GM12878 (cell line): ENCODE measurements at regions not wholly inside any gene's neighbourhood (a gene's known extent, or its start where the extent isn't known, plus 50 kb on each side); places are given as distances from the start of the nearest gene placed in this dataset.

Experiments used
- BRCA1 ChIP-seq: IDR thresholded peaks from 2 replicates; pipeline ENCODE4 v1.6.1; 2011; ENCODE audit warnings: low read depth, low read length, improper control_type of control experiment
- IRF3 ChIP-seq: fragments of 450-650 bp; IDR thresholded peaks from 2 replicates; pipeline ENCODE4 v1.6.1; 2014; ENCODE audit warnings: mild to moderate bottlenecking
- SREBF1 ChIP-seq: IDR thresholded peaks from 2 replicates; pipeline ENCODE4 v1.6.1; 2012; ENCODE audit warnings: mild to moderate bottlenecking, low read length
- SRF ChIP-seq, 2 experiments: IDR thresholded peaks; 2 replicates each; pipeline ENCODE4 v1.6.1; 2011; ENCODE audit warnings: low read depth in 2 of 2, low read length in 2 of 2, mild to moderate bottlenecking in 1 of 2, moderate library complexity in 1 of 2
- STAT3 ChIP-seq: IDR thresholded peaks from 2 replicates; pipeline ENCODE4 v1.6.1; 2011; ENCODE audit warnings: low read depth, low read length, improper control_type of control experiment
- ZBED1 ChIP-seq: IDR thresholded peaks from 2 replicates; pipeline ENCODE4 v1.6.1; 2016; ENCODE audit warnings: borderline replicate concordance
- TF ChIP-seq, protein P1 (sequence below): fragments of 450-650 bp; formaldehyde crosslinking; IDR thresholded peaks from 2 replicates; pipeline ENCODE4 v1.4.0; 2020; ENCODE audit warnings: mild to moderate bottlenecking, moderate library complexity
- TF ChIP-seq, protein P2 (sequence below): fragments of 450-650 bp; IDR thresholded peaks from 2 replicates; pipeline ENCODE4 v1.6.1; 2017; ENCODE audit warnings: low read depth, mild to moderate bottlenecking, moderate library complexity

GRCh38 chr12:97308576-97309198 lies 153.9 kb upstream of the RMST start (continued):
- TF ChIP-seq, protein P1, sequence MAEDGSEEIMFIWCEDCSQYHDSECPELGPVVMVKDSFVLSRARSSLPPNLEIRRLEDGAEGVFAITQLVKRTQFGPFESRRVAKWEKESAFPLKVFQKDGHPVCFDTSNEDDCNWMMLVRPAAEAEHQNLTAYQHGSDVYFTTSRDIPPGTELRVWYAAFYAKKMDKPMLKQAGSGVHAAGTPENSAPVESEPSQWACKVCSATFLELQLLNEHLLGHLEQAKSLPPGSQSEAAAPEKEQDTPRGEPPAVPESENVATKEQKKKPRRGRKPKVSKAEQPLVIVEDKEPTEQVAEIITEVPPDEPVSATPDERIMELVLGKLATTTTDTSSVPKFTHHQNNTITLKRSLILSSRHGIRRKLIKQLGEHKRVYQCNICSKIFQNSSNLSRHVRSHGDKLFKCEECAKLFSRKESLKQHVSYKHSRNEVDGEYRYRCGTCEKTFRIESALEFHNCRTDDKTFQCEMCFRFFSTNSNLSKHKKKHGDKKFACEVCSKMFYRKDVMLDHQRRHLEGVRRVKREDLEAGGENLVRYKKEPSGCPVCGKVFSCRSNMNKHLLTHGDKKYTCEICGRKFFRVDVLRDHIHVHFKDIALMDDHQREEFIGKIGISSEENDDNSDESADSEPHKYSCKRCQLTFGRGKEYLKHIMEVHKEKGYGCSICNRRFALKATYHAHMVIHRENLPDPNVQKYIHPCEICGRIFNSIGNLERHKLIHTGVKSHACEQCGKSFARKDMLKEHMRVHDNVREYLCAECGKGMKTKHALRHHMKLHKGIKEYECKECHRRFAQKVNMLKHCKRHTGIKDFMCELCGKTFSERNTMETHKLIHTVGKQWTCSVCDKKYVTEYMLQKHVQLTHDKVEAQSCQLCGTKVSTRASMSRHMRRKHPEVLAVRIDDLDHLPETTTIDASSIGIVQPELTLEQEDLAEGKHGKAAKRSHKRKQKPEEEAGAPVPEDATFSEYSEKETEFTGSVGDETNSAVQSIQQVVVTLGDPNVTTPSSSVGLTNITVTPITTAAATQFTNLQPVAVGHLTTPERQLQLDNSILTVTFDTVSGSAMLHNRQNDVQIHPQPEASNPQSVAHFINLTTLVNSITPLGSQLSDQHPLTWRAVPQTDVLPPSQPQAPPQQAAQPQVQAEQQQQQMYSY (CRISPR knock-in tag), result no peak
- TF ChIP-seq STAT3, result no peak
- TF ChIP-seq BRCA1, result no peak
- TF ChIP-seq, protein P2, sequence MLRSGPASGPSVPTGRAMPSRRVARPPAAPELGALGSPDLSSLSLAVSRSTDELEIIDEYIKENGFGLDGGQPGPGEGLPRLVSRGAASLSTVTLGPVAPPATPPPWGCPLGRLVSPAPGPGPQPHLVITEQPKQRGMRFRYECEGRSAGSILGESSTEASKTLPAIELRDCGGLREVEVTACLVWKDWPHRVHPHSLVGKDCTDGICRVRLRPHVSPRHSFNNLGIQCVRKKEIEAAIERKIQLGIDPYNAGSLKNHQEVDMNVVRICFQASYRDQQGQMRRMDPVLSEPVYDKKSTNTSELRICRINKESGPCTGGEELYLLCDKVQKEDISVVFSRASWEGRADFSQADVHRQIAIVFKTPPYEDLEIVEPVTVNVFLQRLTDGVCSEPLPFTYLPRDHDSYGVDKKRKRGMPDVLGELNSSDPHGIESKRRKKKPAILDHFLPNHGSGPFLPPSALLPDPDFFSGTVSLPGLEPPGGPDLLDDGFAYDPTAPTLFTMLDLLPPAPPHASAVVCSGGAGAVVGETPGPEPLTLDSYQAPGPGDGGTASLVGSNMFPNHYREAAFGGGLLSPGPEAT, result no peak
- no peak for TF ChIP-seq ZBED1
- no peak for TF ChIP-seq IRF3
- no peak for TF ChIP-seq SRF (IDR thresholded peaks at IDR 0.05; ENCODE audit: low read depth in 2 of 2, low read length in 2 of 2)
- no peak for TF ChIP-seq SREBF1
